ENCODE measurements at regions not wholly inside any gene's neighbourhood (a gene's known extent, or its start where the extent isn't known, plus 50 kb on each side); places are given as distances from the start of the nearest gene placed in this dataset.

- no peak for TF ChIP-seq CTCF (conservative IDR thresholded peaks at IDR 0.05; ENCODE audit: low read length)
- no peak for TF ChIP-seq EZH2phosphoT487 (IDR thresholded peaks at IDR 0.05; ENCODE audit: borderline replicate concordance, low read depth, low read length)
Measured at GRCh38 chr9:120265791-120266190, 314.2 kb downstream of the CDK5RAP2 start.

Data from OCI-LY7 (cell line).